ENCODE measurements at regions not wholly inside any gene's neighbourhood (a gene's known extent, or its start where the extent isn't known, plus 50 kb on each side); places are given as distances from the start of the nearest gene placed in this dataset.
"Not testable (repeated sequence)": the region's sequence is repeated elsewhere in the genome, so short reads cannot be mapped to it uniquely, and the experiment has no call there.

DNA sequence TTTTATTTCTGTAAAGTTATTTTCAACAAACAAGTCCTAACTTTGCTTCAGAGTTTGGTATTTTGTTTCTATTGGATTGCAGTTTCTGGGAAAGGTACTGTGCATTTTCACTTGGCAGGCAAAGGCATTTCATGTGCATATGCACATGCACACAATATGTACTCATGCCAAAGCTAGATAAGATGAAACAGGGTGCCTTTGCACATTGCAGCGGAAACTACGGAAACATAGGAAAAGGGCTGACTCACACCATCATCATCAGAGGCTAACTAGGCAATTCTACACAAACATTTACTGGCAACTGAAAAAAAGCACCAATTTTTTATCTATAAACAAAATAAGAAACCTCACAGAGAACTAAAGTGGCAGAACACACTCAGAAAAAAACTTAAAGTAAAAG, 550.6 kb upstream of the NECTIN3 start:
- FAIRE-seq (peak; percentile 32), DNase-seq (ENCODE audit: low read depth) (peak; percentile 93)
- no peak for TF ChIP-seq CTCF (IDR thresholded peaks at IDR 0.05; ENCODE audit: insufficient read depth, low read length, severe bottlenecking)
- H3K4me3 ChIP-seq (ENCODE audit: low read depth, low read length), result no peak overlapping the region
- no peaks in the 10 kb centered on the region for H3K27me3 ChIP-seq (ENCODE audit: control insufficient read depth, insufficient read depth, low read length)
- H3K36me3 ChIP-seq (ENCODE audit: control insufficient read depth, insufficient read depth, low read length), result no peaks in the 10 kb centered on the region

- H3K4me3 ChIP-seq (ENCODE audit: low read depth, low read length); H3K27me3 ChIP-seq (ENCODE audit: control insufficient read depth, insufficient read depth, low read length): not testable (repeated sequence)
Observed at GRCh38 chr3:110525558-110526064, 546.0 kb upstream of the NECTIN3 start.

DNA sequence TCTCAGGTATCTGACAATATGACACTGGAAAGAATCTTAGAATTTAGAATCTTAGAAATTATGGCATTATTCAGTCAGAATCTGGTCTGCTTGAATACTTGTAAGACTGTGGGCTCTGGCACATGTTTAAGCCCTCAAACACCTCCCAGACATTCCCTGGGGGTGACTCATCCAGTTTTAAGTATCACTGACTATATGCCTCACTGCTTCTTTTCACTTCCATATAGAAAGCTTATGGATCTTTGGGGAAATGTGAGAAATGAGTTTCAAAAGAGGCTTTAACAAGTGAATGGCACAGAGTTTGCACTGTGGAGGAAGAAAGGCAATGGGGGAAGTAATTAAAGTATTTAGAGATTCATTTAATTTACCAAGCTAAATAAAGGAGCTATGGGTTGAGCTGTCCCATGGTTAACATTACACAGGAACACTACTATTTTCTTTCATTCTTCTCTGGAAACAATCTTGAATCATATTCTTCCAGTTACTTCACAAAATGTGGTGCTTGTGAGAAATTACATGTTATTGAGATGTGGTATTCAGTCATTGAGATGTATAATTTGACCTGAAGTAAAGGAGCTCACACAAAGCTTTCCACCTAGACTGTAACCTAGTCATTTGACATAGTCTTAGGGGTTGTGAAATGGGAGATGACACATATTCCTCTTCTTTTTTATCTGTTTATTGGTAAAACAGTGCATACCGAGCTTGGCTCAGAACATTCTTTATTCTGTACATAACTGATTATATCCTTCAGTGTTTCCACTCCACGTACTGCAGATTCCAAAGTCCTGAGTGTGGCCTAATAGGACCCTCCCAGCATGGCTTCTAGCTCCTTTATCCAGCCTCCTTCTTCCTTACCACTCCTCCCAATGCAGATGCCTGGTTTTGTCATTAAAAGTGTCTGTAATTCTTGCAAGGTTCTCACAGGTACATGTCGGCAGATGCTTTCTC, 544.6 kb upstream of the NECTIN3 start:
- no peak for TF ChIP-seq CTCF (IDR thresholded peaks at IDR 0.05; ENCODE audit: insufficient read depth, low read length, severe bottlenecking)
- Histone ChIP-seq H3K27me3 (ENCODE audit: control insufficient read depth, insufficient read depth, low read length) (no peaks in the 10 kb centered on the region), H3K36me3 (ENCODE audit: control insufficient read depth, insufficient read depth, low read length) (no peaks in the 10 kb centered on the region), H3K4me3 (ENCODE audit: low read depth, low read length) (no peak overlapping the region)
- no peak for FAIRE-seq
- DNase-seq (ENCODE audit: low read depth), result peak; percentile 95

More at GRCh38 chr3:110525558-110526064, 546.0 kb upstream of the NECTIN3 start:
- DNase-seq (ENCODE audit: low read depth); FAIRE-seq; H3K36me3 ChIP-seq (ENCODE audit: control insufficient read depth, insufficient read depth, low read length): not testable (repeated sequence)

- no peaks in the 10 kb centered on the region for H3K36me3 ChIP-seq (ENCODE audit: control insufficient read depth, insufficient read depth, low read length)
- TF ChIP-seq CTCF (IDR thresholded peaks at IDR 0.05; ENCODE audit: insufficient read depth, low read length, severe bottlenecking), result no peak
- no peak overlapping the region for H3K4me3 ChIP-seq (ENCODE audit: low read depth, low read length)
- no peak for FAIRE-seq
- no peak for DNase-seq (ENCODE audit: low read depth)
- no peaks in the 10 kb centered on the region for H3K27me3 ChIP-seq (ENCODE audit: control insufficient read depth, insufficient read depth, low read length)
Observed at GRCh38 chr3:110528305-110529121, 543.1 kb upstream of the NECTIN3 start.

- Histone ChIP-seq H3K36me3 (ENCODE audit: control insufficient read depth, insufficient read depth, low read length) (no peaks in the 10 kb centered on the region), H3K4me3 (ENCODE audit: low read depth, low read length) (no peak overlapping the region), H3K27me3 (ENCODE audit: control insufficient read depth, insufficient read depth, low read length) (no peaks in the 10 kb centered on the region)
- no peak for FAIRE-seq
- TF ChIP-seq CTCF (IDR thresholded peaks at IDR 0.05; ENCODE audit: insufficient read depth, low read length, severe bottlenecking), result no peak
- no peak for DNase-seq (ENCODE audit: low read depth)
Observed at GRCh38 chr3:110530902-110531301, 540.7 kb upstream of the NECTIN3 start.

GRCh38 chr3:110533089-110533488, 538.5 kb upstream of the NECTIN3 start:
- H3K36me3 ChIP-seq (ENCODE audit: control insufficient read depth, insufficient read depth, low read length), result no peaks in the 10 kb centered on the region
- DNase-seq (ENCODE audit: low read depth) (no peak), FAIRE-seq (no peak)
- H3K27me3 ChIP-seq (ENCODE audit: control insufficient read depth, insufficient read depth, low read length), result no peaks in the 10 kb centered on the region
- no peak overlapping the region for H3K4me3 ChIP-seq (ENCODE audit: low read depth, low read length)
- no peak for TF ChIP-seq CTCF (IDR thresholded peaks at IDR 0.05; ENCODE audit: insufficient read depth, low read length, severe bottlenecking)

All from bronchial epithelial cell (primary cell).